ENCODE measurements at regions not wholly inside any gene's neighbourhood (a gene's known extent, or its start where the extent isn't known, plus 50 kb on each side); places are given as distances from the start of the nearest gene placed in this dataset.

DNA sequence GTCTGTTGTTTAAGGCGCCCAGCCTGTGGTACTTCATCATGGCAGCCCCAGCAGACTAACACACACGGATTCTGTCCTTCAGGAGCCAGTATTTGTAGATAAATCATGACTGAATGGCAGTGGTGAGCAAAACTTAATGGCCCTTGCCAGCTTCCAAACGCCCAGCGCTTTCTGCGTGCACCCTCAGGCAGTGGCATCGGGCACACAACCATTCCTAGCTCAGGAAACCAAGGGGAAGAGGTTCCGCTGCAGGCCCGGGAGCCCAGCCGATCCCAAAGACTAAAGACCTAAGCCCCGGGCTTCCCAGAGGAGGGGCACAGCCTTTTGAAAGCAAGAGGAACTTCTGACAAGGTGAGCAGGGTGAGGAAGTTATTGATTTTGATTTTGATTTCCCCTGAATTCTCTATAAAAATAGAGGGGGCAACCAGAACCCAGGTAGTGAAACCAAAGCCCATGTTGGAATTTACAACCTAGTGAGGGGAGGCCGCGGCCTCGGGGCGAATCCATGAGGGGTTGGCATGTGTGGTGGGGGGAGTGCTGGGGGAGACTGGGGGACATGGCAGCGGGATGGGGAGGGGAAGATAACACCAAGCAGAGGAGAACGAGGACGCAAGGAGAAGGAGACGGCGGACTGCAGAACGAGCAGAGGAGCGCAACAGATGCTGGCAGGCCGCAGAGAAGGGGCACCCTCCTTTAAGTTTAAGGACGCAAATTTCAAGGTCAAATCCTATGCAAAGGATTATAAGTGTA, 79.9 kb upstream of the SEPTIN5 start:
- Mint-ChIP-seq H3K4me3 (no peak overlapping the region), H3K9me3 (ENCODE audit: insufficient read depth) (no peaks in the 10 kb centered on the region), H3K27me3 (peaks cover 18% of the 10 kb centered on the region), H3K4me1 (no peaks in the 10 kb centered on the region), H3K27ac (no peak overlapping the region)
- ChIA-PET POLR2A (no interaction called here), CTCF (interaction anchor here (0.9 to 1.1 kb wide), 2 partner anchors 140 to 335 kb away, joined by 3 read pairs; no protein-coding TSS in a partner anchor)
- H3K4me2 ChIP-seq (replicated peaks; ENCODE audit: low read depth, low read length, poor library complexity, severe bottlenecking), result no peak overlapping the region
- intact Hi-C loops (cut with micrococcal nuclease), result loop anchor here (5.0 kb wide), 1 partner anchor 187 kb away; the partner anchor contains the start of gene C22orf39
- H3K79me2 ChIP-seq (ENCODE audit: control insufficient read depth, insufficient read depth, low read length), result no peaks in the 10 kb centered on the region
- H2AFZ ChIP-seq (ENCODE audit: insufficient read depth, low read depth, low read length, poor library complexity, severe bottlenecking), result no peak overlapping the region
- no peaks in the 10 kb centered on the region for H3K4me1 ChIP-seq (ENCODE audit: control insufficient read depth in 2 of 2, insufficient read depth in 2 of 2, low read length in 2 of 2)
- no peaks in the 10 kb centered on the region for H3K36me3 ChIP-seq (replicated peaks in 1 of 2; ENCODE audit: control extremely low read depth in 1 of 2, control insufficient read depth in 1 of 2, extremely low read depth in 1 of 2, insufficient read depth in 2 of 2, low read length in 1 of 2)
- H3K9ac ChIP-seq (ENCODE audit: low read length), result no peak overlapping the region
- no peaks in the 10 kb centered on the region for H4K20me1 ChIP-seq (ENCODE audit: control insufficient read depth, insufficient read depth, low read length, poor library complexity, severe bottlenecking)
- no peak for ATAC-seq (ENCODE audit: low read depth)
- WGBS (ENCODE audit: insufficient coverage), result 93% methylated on average over 20 of the region's 23 CpGs
- no peak for DNase-seq
- H3K9me3 ChIP-seq (ENCODE audit: control extremely low read depth in 1 of 3, control insufficient read depth in 2 of 3, insufficient read depth in 1 of 3, low read length in 2 of 3), result no peaks in the 10 kb centered on the region
- TF ChIP-seq, protein P1, sequence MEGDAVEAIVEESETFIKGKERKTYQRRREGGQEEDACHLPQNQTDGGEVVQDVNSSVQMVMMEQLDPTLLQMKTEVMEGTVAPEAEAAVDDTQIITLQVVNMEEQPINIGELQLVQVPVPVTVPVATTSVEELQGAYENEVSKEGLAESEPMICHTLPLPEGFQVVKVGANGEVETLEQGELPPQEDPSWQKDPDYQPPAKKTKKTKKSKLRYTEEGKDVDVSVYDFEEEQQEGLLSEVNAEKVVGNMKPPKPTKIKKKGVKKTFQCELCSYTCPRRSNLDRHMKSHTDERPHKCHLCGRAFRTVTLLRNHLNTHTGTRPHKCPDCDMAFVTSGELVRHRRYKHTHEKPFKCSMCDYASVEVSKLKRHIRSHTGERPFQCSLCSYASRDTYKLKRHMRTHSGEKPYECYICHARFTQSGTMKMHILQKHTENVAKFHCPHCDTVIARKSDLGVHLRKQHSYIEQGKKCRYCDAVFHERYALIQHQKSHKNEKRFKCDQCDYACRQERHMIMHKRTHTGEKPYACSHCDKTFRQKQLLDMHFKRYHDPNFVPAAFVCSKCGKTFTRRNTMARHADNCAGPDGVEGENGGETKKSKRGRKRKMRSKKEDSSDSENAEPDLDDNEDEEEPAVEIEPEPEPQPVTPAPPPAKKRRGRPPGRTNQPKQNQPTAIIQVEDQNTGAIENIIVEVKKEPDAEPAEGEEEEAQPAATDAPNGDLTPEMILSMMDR (IDR thresholded peaks at IDR 0.05), result no peak
- no peak for TF ChIP-seq EZH2 (IDR thresholded peaks at IDR 0.05; ENCODE audit: borderline replicate concordance, insufficient read depth, low read depth, low read length, poor library complexity, severe bottlenecking)
- H3K4me3 ChIP-seq (ENCODE audit: control extremely low read depth in 1 of 5, extremely low read depth in 1 of 5, insufficient read depth in 1 of 5, low read depth in 2 of 5, low read length in 4 of 5), result no peak overlapping the region
- H3K27me3 ChIP-seq (replicated peaks in 1 of 4; ENCODE audit: control extremely low read depth in 1 of 4, control insufficient read depth in 3 of 4, insufficient read depth in 4 of 4, low read length in 3 of 4), result peaks cover 0 to 12% (median 2%) of the 10 kb centered on the region in 4 experiments
- H3K27ac ChIP-seq (ENCODE audit: low read length in 2 of 2), result no peak overlapping the region

DNA sequence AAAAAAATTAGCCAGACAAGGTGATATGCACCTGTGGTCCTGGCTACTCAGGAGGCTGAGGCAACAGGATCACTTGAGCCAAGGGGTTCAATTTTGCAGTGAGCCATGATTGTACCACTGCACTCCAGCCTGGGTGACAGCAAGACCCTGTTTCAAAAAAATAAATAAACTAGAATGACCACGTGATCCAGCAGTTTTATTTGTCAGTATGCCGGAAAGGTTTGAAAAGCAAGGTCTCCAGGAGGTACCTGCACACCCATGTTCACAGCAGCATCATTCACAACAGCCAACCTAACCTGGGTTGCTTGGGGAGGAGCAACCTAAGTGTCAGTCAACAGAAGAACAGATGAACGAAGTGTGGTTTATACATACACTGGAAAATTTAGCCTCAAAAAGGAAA, 78.7 kb upstream of the SEPTIN5 start:
- H3K27ac Mint-ChIP-seq, result no peak overlapping the region
- ChIA-PET CTCF (no interaction called here), POLR2A (no interaction called here)
- peaks cover 0 to 12% (median 2%) of the 10 kb centered on the region in 4 experiments for H3K27me3 ChIP-seq (replicated peaks in 1 of 4; ENCODE audit: control extremely low read depth in 1 of 4, control insufficient read depth in 3 of 4, insufficient read depth in 4 of 4, low read length in 3 of 4)
- H4K20me1 ChIP-seq (ENCODE audit: control insufficient read depth, insufficient read depth, low read length, poor library complexity, severe bottlenecking), result no peaks in the 10 kb centered on the region
- H3K79me2 ChIP-seq (ENCODE audit: control insufficient read depth, insufficient read depth, low read length), result no peaks in the 10 kb centered on the region
- H3K4me2 ChIP-seq (replicated peaks; ENCODE audit: low read depth, low read length, poor library complexity, severe bottlenecking), result no peak overlapping the region
- peaks cover 18% of the 10 kb centered on the region for H3K27me3 Mint-ChIP-seq
- H3K4me3 Mint-ChIP-seq, result no peak overlapping the region
- no CpG with 5 or more reads among the region's 3 CpGs for WGBS (ENCODE audit: insufficient coverage)
- no peaks in the 10 kb centered on the region for H3K9me3 Mint-ChIP-seq (ENCODE audit: insufficient read depth)
- TF ChIP-seq, protein P1 (IDR thresholded peaks at IDR 0.05), result no peak
- TF ChIP-seq EZH2 (IDR thresholded peaks at IDR 0.05; ENCODE audit: borderline replicate concordance, insufficient read depth, low read depth, low read length, poor library complexity, severe bottlenecking), result no peak
- ATAC-seq (ENCODE audit: low read depth), result no peak
- H3K27ac ChIP-seq (ENCODE audit: low read length in 2 of 2), result no peak overlapping the region
- H3K4me1 ChIP-seq (ENCODE audit: control insufficient read depth in 2 of 2, insufficient read depth in 2 of 2, low read length in 2 of 2), result no peaks in the 10 kb centered on the region
- H3K4me1 Mint-ChIP-seq, result no peaks in the 10 kb centered on the region
- no peaks in the 10 kb centered on the region for H3K9me3 ChIP-seq (ENCODE audit: control extremely low read depth in 1 of 3, control insufficient read depth in 2 of 3, insufficient read depth in 1 of 3, low read length in 2 of 3)
- H3K4me3 ChIP-seq (ENCODE audit: control extremely low read depth in 1 of 5, extremely low read depth in 1 of 5, insufficient read depth in 1 of 5, low read depth in 2 of 5, low read length in 4 of 5), result no peak overlapping the region
- intact Hi-C loops (cut with micrococcal nuclease), result no loop called here
- no peaks in the 10 kb centered on the region for H3K36me3 ChIP-seq (replicated peaks in 1 of 2; ENCODE audit: control extremely low read depth in 1 of 2, control insufficient read depth in 1 of 2, extremely low read depth in 1 of 2, insufficient read depth in 2 of 2, low read length in 1 of 2)
- no peak for DNase-seq
- no peak overlapping the region for H2AFZ ChIP-seq (ENCODE audit: insufficient read depth, low read depth, low read length, poor library complexity, severe bottlenecking)
- no peak overlapping the region for H3K9ac ChIP-seq (ENCODE audit: low read length)
